ENCODE measurements at regions not wholly inside any gene's neighbourhood (a gene's known extent, or its start where the extent isn't known, plus 50 kb on each side); places are given as distances from the start of the nearest gene placed in this dataset.

- no peak for DNase-seq (ENCODE audit: low spot score)
Measured at GRCh38 chr9:129330711-129331492, 152.8 kb upstream of the IER5L start.

GRCh38 chr9:129328355-129329042, 150.4 kb upstream of the IER5L start:
- DNase-seq (ENCODE audit: low spot score), result no peak

GRCh38 chr9:129327552-129328328, 149.7 kb upstream of the IER5L start:
- no peak for DNase-seq (ENCODE audit: low spot score)

DNA sequence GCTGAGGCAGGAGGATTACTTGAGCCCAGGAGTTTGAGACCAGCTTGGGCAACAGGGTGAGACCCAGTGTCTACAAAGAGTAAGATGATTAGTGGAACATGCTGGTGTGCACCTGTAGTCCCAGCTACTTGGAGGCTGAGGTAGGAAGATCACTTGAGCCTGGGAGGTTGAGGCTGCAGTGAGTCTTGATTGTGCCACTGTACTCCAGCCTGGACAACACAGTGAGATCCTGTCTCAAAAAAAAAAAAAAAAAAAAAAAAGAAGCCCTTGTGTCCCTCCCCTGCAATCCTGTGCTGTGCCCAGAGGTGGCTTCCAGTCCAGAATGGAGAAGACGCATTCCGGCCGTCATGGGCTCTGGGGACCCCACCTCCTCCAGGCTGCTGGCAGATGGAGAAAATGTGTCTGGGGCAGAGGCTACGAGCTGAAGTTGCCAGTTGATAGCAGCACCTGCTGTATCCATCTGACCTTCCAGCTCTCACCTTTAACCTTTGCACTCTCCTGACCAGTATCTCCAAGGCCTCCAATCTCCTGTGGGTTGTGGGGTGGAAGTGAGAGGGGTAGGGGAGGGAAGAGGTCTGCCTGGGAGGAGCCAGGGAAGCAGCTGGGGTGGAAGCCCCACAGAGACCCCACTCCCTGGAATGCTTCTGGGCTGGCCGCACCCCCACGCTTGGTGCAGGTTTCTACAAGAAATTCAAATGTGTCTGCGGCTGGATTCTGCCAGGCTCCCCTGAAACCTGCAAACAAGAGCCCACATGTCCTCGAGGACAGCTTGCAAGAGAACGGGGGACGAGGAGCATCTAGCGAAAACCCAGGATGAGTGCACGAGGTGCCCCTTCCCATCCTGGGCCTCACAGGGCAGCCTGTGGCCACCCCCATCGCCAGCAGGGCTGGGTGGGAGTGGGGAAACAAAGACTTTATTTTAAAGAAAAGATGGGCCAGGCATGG, 148.3 kb upstream of the IER5L start:
- DNase-seq (ENCODE audit: low spot score), result no peak

DNA sequence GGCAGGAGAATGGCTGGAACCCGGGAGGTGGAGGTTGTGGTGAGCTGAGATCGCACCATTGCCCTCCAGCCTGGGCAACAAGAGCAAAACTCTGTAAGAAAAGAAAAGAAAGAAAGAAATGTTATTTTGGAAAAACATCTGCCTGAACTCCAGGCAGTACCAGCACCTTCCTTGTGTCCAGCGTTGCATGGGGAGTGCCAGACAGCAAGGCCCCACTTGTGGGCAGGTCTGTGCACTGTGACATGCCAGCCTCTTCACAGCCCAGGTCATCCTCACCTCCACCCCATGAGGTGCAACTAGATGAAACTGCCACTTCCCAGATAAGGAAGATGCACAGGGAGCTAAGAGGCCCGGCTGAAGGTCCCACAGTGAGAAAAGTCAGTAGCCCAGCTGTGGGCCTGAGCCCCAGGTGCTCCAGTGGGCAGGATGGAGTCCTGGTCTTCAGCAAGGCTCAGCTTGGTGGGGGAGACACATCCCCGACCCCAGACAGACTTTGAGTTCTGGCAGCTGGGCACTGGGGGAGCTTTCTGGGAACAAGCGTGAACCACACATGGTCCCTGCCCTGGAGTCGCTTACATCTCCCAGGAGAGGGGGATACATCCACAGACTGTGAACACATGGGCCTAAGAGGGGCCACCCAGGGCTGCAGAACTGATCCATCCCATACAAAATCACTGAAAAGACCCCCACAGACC, 146.9 kb upstream of the IER5L start:
- DNase-seq (ENCODE audit: low spot score), result no peak

DNA sequence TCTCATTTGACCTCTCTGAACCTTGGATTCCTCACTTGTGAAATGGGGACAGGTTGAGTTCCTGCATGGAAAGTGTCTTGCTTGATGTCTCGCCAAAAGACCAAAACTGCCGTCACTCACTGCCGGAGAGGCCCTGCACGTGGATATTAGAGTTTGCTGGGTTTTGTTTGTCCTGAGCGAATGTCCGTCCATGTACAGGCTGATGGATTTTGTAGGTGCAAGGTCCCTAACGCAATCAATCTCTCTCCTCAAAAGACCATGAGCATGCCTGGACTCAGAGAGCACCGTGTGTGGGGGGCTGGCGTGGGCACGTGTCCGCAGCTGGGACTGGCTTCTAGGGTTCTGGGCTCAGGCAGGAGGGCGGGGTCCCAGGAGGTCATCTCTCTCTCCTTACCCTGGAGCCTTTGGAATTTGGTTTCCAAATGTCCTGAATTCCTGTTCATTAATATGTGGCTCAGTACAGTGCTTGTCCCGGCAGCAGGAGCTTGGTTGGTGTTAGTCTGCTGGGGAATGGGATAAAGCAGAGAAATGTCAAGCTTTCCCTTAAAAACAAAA, 146.0 kb upstream of the IER5L start:
- DNase-seq (ENCODE audit: low spot score), result no peak

GRCh38 chr9:129323376-129323998, 145.4 kb upstream of the IER5L start:
- DNase-seq (ENCODE audit: low spot score), result no peak

- DNase-seq (ENCODE audit: low spot score), result no peak
Measured at GRCh38 chr9:129322641-129323375, 144.7 kb upstream of the IER5L start.

GRCh38 chr9:129322022-129322621, 144.1 kb upstream of the IER5L start:
- DNase-seq (ENCODE audit: low spot score), result no peak

- no peak for DNase-seq (ENCODE audit: low spot score)
Measured at GRCh38 chr9:129321286-129322021, 143.4 kb upstream of the IER5L start.

DNA sequence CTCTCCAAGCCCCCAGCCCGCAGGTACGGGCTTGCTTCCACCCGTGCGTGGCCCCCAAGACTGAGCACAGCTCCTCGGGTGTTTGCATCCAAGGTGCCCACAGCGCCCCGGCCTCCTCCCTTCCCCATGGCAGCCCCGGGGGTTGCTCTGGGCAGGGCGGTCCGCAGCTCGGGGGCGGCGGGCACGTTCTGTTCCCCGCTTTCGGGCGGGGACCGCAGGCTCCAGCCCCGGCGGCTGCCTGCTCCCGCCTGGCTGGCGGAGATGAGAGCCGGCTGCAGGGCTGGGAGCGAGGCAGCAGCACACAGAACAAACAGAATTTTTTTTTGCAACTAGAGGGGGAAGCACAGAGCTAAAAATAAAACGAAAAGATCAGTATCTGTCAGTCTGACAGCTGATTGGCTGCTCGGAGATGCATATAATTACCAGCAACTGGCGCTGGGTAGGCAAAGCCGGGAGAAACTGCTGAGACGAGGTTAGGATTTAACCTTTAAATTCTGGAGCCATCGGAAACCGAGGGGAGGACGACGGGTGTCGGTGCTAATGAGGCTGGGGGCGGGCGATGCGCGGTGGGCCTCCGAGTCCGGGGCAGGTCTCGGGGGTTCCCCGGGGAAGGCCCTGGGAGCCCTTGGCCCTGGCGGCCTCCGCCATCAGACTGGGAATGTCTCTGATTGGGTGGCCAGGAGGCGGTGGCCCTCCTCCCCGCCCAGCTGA, 142.7 kb upstream of the IER5L start:
- DNase-seq (ENCODE audit: low spot score), result no peak

GRCh38 chr9:129319938-129320481, 141.9 kb upstream of the IER5L start:
- DNase-seq (ENCODE audit: low spot score), result no peak

DNA sequence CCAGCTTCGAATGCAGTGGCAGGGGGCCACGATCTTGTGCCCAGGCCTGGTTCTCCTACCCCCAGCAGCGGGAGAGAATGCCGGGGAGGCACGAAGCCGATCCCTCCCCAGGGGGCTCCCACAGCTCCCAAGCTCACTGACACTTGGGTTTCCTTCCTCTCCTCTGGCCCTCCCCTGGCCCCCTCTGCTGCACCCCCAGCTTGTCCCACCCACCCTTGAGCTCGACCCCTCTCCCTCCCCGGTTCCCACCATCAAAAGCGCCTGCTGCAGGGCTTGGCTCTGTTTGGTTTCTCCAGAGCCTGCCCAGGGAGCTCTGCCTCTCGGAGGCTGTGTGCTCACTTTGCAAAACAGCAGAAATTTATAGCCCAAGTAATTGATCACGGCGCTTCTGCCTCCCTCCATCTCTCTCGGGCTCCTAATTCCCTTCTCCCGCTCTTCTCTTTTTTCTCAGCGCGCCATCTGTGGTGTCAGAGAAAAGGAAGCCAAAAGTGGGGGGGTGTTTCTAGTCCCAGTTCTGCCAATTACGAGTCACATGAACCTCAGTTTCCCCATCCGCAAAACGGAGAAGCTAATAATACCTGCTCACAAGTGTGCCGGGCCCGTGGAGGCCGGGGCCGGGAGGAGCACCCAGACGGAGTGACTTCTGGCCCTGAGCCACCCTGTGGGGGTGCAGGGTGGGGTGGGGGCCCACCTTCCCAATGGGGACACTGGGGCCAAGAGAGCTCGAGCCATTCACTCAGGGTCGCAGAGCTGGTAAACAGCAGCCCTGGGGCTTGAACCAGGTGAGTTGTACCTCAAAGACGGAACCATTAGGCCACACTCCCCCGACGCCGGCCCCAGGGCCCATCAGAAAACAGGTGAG, 141.2 kb upstream of the IER5L start:
- no peak for DNase-seq (ENCODE audit: low spot score)

DNA sequence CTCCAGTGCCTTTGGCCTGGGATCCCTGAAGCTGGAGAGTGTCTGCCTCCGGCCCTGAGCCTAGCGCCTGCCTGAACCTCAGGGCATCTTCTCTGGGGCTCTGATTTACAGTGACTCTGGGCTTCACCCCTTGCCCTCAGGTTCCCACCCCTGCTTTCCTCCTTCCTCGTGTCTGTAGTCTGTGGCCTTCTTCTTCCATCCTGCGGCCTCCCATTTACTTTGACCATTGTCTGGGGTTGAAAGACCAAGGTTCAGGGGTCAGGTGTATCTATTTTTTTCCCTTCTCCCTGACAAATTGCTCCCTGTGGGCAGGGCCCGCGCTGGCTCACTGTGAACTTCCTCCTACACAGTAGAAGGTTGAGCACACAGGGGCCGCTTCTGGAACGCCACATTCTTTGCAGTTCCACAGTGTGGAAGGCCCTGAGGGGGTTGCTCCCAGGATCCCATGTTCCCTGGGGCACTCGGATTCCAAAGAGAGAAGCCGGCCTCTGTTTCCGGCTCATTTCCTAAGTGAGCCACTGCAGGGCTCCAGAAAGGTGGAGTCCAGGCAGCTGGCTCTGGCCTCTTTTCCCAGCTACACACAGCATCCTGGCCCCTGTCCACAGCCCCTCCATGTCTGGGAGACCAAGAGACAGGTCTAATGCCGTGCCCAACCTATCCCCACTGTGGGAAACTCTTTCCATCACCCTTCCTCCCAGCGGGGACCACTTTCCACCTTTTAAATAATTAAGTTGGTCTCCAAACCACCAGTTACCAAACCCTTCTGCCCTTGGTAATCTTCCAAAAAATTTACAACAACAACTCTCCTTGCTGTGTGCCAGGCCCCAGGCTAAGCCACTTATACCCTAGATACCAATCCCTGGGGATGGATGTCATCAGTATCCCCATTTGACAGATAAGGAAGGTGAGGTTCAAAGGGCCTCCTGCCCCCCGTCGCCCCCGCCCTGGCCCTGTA, 140.3 kb upstream of the IER5L start:
- no peak for DNase-seq (ENCODE audit: low spot score)
